K562 (cell line): ENCODE measurements at regions not wholly inside any gene's neighbourhood (a gene's known extent, or its start where the extent isn't known, plus 50 kb on each side); places are given as distances from the start of the nearest gene placed in this dataset.

Source experiments
- ATAC-seq: fragments of 200-7000 bp; cut with Tn5 transposase; 3 replicates; pipeline ENCODE4 v1.9.1; 2020; ENCODE audit warnings: moderate library complexity
- BruUV-seq: library from RNA; stranded (reverse); fragments of 400-500 nt; replicated peaks from 2 replicates; lab custom pipeline; 2021; lab: Mats Ljungman, UMichigan
- CTCF ChIA-PET: fragments of 300-600 bp; formaldehyde crosslinking; extraction: SDS; loops from one replicate; lab custom pipeline; 2021; ENCODE audit warnings: low intra/inter-chr PET ratio; lab: Yijun Ruan, JAX
- POLR2A ChIA-PET: fragments of 300-600, 350-650 bp; sonication (Branson Sonifier 250); formaldehyde crosslinking; extraction: SDS; loops from one replicate; lab custom pipeline; 2021; ENCODE audit warnings: antibody characterized with exemption, inconsistent platforms; lab: Yijun Ruan, JAX
- DNase-seq, 4 experiments: peaks; one replicate each; pipeline versions ENCODE4 v3.0.0 to v3.0.0-alpha.2; 2011 to 2018; ENCODE audit warnings: low spot score in 3 of 4, mixed read lengths in 3 of 4; ENCODE audit errors: extremely low read depth in 1 of 4
- FAIRE-seq: peaks from 2 replicates; lab custom pipeline; 2011; peaks lifted over from hg19 to GRCh38; lab: Jason Lieb, UNC
- H2AFZ ChIP-seq: 2 replicates; pipeline ENCODE4 v1.6.0; 2011; ENCODE audit warnings: low read depth, low read length, control low read depth, inconsistent platforms
- H3K27ac ChIP-seq: fragments of 200-600 bp; 3 replicates; pipeline ENCODE4 v1.8.0; 2011; ENCODE audit warnings: low read depth, mild to moderate bottlenecking, control low read depth, inconsistent platforms, low read length, moderate library complexity, mixed read lengths; ENCODE audit errors: extremely low read depth
- H3K27me3 ChIP-seq, 2 experiments: fragments of 300-600 bp in 1 of 2; 2 replicates in 1 of 2; 3 replicates in 1 of 2; pipeline versions ENCODE4 v1.6.0 to v1.8.0; 2011; ENCODE audit warnings: inconsistent platforms in 2 of 2, low read length in 2 of 2, mild to moderate bottlenecking in 1 of 2, mixed read lengths in 1 of 2, moderate library complexity in 1 of 2; ENCODE audit not compliant: control insufficient read depth in 2 of 2, insufficient read depth in 2 of 2
- H3K36me3 ChIP-seq: fragments of 300-600 bp; 3 replicates; pipeline ENCODE4 v1.8.0; 2011; ENCODE audit warnings: mild to moderate bottlenecking, low read length, inconsistent platforms; ENCODE audit not compliant: control insufficient read depth, insufficient read depth
- H3K4me1 ChIP-seq, 2 experiments: fragments of 200-600 bp in 1 of 2; replicated peaks in 1 of 2; 2 replicates in 1 of 2; 3 replicates in 1 of 2; pipeline versions ENCODE4 v1.5.1 to v1.8.0; 2011; ENCODE audit warnings: inconsistent platforms in 2 of 2, low read length in 2 of 2, mild to moderate bottlenecking in 1 of 2, mixed read lengths in 1 of 2, moderate library complexity in 1 of 2; ENCODE audit not compliant: control insufficient read depth in 2 of 2, insufficient read depth in 2 of 2
- H3K4me2 ChIP-seq: 2 replicates; pipeline ENCODE4 v1.6.1; 2011; ENCODE audit warnings: low read length, control low read depth, inconsistent platforms, mixed read lengths; ENCODE audit not compliant: insufficient read depth
- H3K4me3 ChIP-seq: fragments of 200-600 bp; sonication (generic), shearing (Covaris generic); 2 replicates; pipeline ENCODE4 v1.5.1; 2016; ENCODE audit warnings: control low read depth, inconsistent platforms
- H3K79me2 ChIP-seq: fragments of 200-600 bp; 3 replicates; pipeline ENCODE4 v1.8.0; 2011; ENCODE audit warnings: low read length, inconsistent platforms; ENCODE audit not compliant: control insufficient read depth, insufficient read depth
- H3K9ac ChIP-seq, 2 experiments: 2 replicates each; pipeline versions ENCODE4 v1.6.0 to v1.6.1; 2011; ENCODE audit warnings: low read depth in 2 of 2, low read length in 2 of 2, control low read depth in 1 of 2, inconsistent platforms in 1 of 2, mild to moderate bottlenecking in 1 of 2, mixed read lengths in 1 of 2; ENCODE audit not compliant: insufficient read depth in 1 of 2
- H3K9me1 ChIP-seq: one replicate; pipeline ENCODE4 v1.6.0; 2011; ENCODE audit warnings: inconsistent platforms, mild to moderate bottlenecking, low read length, moderate library complexity; ENCODE audit not compliant: control insufficient read depth, insufficient read depth
- H3K9me3 ChIP-seq: replicated peaks from 2 replicates; pipeline ENCODE4 v1.5.1; 2011; ENCODE audit warnings: low read depth, low read length, inconsistent platforms; ENCODE audit not compliant: control insufficient read depth, insufficient read depth
- H4K20me1 ChIP-seq: replicated peaks from 2 replicates; pipeline ENCODE4 v1.6.1; 2011; ENCODE audit warnings: low read length, inconsistent platforms, mixed read lengths; ENCODE audit not compliant: control insufficient read depth, insufficient read depth
- EP300 ChIP-seq: IDR thresholded peaks from 2 replicates; pipeline ENCODE4 v1.6.1; 2012; ENCODE audit warnings: low read length, improper control_type of control experiment
- GABPB2 ChIP-seq: fragments of 250-450 bp; sonication (Bioruptor Pico); conservative IDR thresholded peaks from 2 replicates; pipeline ENCODE4 v1.5.1; 2021; ENCODE audit warnings: mild to moderate bottlenecking
- PHB ChIP-seq: fragments of 250-450 bp; sonication (Bioruptor Pico); IDR thresholded peaks from 2 replicates; pipeline ENCODE4 v1.5.0; 2021
- PTBP1 ChIP-seq: fragments of 200-400 bp; formaldehyde crosslinking; IDR thresholded peaks from 2 replicates; pipeline ENCODE4 v1.6.1; 2017; ENCODE audit warnings: low read depth, low read length
- RERE ChIP-seq: sonication (generic); formaldehyde crosslinking; IDR thresholded peaks from 2 replicates; pipeline ENCODE4 v1.8.0; 2023; ENCODE audit warnings: missing genetic modification reagents, mild to moderate bottlenecking, borderline replicate concordance
- ZNF780A ChIP-seq: fragments of 250-450 bp; sonication (Bioruptor Pico); IDR thresholded peaks from 2 replicates; pipeline ENCODE4 v1.5.0; 2021; ENCODE audit warnings: mild to moderate bottlenecking
- WGBS: fragments of 100-300 bp; shearing (Covaris generic); methylation state at CpG from one replicate; pipeline ENCODE4 v1.1.6; 2016; ENCODE audit warnings: low coverage, mixed read lengths; ENCODE audit not compliant: insufficient coverage; ENCODE audit errors: missing lambda C conversion rate; 5-methylcytosine and 5-hydroxymethylcytosine counted together
- in situ Hi-C: fragments of 300-500 bp; cut with MboI; formaldehyde crosslinking; loops from 4 replicates; pipeline ENCODE4 v1.15.0; 2018; ENCODE audit warnings: inconsistent platforms, mixed read lengths
- intact Hi-C: fragments of 100-400 bp; cut with micrococcal nuclease; formaldehyde crosslinking; loops from 2 replicates; pipeline ENCODE4 v1.14.2; 2022
- TF ChIP-seq, protein P1 (sequence below): fragments of 200-800 bp; sonication (Bioruptor generic); IDR thresholded peaks from 2 replicates; pipeline ENCODE4 v1.6.1; 2017; ENCODE audit warnings: missing genetic modification characterization, missing compliant biosample characterization
- TF ChIP-seq, protein P2 (sequence below): fragments of 450-650 bp; formaldehyde crosslinking; IDR thresholded peaks from 2 replicates; pipeline ENCODE4 v1.4.0; 2020; ENCODE audit warnings: mild to moderate bottlenecking, moderate library complexity
- TF ChIP-seq, protein P3 (sequence below), 2 experiments: fragments of 450-650 bp in 1 of 2; sonication (generic) in 1 of 2; formaldehyde crosslinking in 1 of 2; IDR thresholded peaks in 1 of 2; conservative IDR thresholded peaks in 1 of 2; 2 replicates each; pipeline versions ENCODE4 v1.6.1 to v1.8.1; 2016 to 2023; ENCODE audit warnings: mild to moderate bottlenecking in 2 of 2, moderate library complexity in 2 of 2, inconsistent platforms in 1 of 2, missing genetic modification reagents in 1 of 2
- TF ChIP-seq, protein P4 (sequence below): fragments of 250-450 bp; sonication (Bioruptor Pico); IDR thresholded peaks from 2 replicates; pipeline ENCODE4 v1.5.0; 2021; ENCODE audit warnings: mild to moderate bottlenecking, borderline replicate concordance

DNA sequence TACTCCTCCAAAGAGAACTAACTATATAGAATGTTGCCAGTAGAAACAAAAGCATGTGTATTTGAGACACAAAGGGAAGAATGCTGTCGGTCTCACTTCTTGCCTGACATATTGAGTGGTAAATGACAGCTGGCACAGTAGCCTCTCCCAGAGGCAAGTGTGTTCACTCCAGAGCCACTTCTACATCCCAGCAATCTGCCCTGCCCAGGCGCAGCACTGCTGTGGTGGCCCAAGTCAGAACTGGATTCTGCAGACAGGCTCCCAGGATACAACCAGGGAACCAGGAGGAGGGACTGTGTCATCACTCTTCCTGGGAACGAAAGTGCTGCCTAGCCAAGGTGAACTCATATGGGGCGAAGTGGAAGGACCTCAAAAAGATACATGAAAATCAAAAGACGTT lies 103.2 kb upstream of the ARMC2 start:
- Histone ChIP-seq H3K9ac (no peak overlapping the region), H3K27ac (no peak overlapping the region), H3K79me2 (no peaks in the 10 kb centered on the region), H3K27me3 (peaks cover 2 to 26% of the 10 kb centered on the region in 2 experiments; a peak in 3 of 5 replicates), H3K4me3 (no peak overlapping the region), H3K9me1 (no peaks in the 10 kb centered on the region), H4K20me1 (no peaks in the 10 kb centered on the region), H2AFZ (no peak overlapping the region), H3K36me3 (no peaks in the 10 kb centered on the region), H3K4me1 (peaks cover 3 to 10% of the 10 kb centered on the region in 2 experiments; a peak in 3 of 5 replicates), H3K9me3 (no peaks in the 10 kb centered on the region), H3K4me2 (no peak overlapping the region)
- DNase-seq (no peak), FAIRE-seq (no peak), ATAC-seq (no peak; the same call in 2 of the 3 replicates)
- ChIA-PET CTCF (no interaction called here), POLR2A (interaction anchor here (1.2 to 1.7 kb wide), 2 partner anchors 12 to 16 kb away, joined by 4 to 7 read pairs; no protein-coding TSS in a partner anchor)
- in situ Hi-C loops (no loop called here), intact Hi-C loops (no loop called here)
- 20% methylated on average over 5 of the region's 5 CpGs for WGBS
- BruUV-seq, result no TSS peak
- TF ChIP-seq GABPB2 (no peak), PHB (CRISPR knock-in tag) (no peak), PTBP1 (no peak), EP300 (no peak), ZNF780A (CRISPR knock-in tag) (no peak), RERE (no peak)
- TF ChIP-seq, protein P1, sequence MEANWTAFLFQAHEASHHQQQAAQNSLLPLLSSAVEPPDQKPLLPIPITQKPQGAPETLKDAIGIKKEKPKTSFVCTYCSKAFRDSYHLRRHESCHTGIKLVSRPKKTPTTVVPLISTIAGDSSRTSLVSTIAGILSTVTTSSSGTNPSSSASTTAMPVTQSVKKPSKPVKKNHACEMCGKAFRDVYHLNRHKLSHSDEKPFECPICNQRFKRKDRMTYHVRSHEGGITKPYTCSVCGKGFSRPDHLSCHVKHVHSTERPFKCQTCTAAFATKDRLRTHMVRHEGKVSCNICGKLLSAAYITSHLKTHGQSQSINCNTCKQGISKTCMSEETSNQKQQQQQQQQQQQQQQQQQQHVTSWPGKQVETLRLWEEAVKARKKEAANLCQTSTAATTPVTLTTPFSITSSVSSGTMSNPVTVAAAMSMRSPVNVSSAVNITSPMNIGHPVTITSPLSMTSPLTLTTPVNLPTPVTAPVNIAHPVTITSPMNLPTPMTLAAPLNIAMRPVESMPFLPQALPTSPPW, result no peak
- TF ChIP-seq, protein P2, sequence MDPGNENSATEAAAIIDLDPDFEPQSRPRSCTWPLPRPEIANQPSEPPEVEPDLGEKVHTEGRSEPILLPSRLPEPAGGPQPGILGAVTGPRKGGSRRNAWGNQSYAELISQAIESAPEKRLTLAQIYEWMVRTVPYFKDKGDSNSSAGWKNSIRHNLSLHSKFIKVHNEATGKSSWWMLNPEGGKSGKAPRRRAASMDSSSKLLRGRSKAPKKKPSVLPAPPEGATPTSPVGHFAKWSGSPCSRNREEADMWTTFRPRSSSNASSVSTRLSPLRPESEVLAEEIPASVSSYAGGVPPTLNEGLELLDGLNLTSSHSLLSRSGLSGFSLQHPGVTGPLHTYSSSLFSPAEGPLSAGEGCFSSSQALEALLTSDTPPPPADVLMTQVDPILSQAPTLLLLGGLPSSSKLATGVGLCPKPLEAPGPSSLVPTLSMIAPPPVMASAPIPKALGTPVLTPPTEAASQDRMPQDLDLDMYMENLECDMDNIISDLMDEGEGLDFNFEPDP (CRISPR knock-in tag), result no peak
- TF ChIP-seq, protein P3, sequence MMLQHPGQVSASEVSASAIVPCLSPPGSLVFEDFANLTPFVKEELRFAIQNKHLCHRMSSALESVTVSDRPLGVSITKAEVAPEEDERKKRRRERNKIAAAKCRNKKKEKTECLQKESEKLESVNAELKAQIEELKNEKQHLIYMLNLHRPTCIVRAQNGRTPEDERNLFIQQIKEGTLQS (IDR thresholded peaks at IDR 0.05), result no peak
- TF ChIP-seq, protein P3 (CRISPR knock-in tag; conservative IDR thresholded peaks at IDR 0.05), result no peak
- TF ChIP-seq, protein P4, sequence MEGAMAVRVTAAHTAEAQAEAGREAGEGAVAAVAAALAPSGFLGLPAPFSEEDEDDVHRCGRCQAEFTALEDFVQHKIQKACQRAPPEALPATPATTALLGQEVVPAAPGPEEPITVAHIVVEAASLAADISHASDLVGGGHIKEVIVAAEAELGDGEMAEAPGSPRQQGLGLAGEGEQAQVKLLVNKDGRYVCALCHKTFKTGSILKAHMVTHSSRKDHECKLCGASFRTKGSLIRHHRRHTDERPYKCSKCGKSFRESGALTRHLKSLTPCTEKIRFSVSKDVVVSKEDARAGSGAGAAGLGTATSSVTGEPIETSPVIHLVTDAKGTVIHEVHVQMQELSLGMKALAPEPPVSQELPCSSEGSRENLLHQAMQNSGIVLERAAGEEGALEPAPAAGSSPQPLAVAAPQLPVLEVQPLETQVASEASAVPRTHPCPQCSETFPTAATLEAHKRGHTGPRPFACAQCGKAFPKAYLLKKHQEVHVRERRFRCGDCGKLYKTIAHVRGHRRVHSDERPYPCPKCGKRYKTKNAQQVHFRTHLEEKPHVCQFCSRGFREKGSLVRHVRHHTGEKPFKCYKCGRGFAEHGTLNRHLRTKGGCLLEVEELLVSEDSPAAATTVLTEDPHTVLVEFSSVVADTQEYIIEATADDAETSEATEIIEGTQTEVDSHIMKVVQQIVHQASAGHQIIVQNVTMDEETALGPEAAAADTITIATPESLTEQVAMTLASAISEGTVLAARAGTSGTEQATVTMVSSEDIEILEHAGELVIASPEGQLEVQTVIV (CRISPR knock-in tag), result no peak
